HEK293 (cell line): ENCODE measurements at regions not wholly inside any gene's neighbourhood (a gene's known extent, or its start where the extent isn't known, plus 50 kb on each side); places are given as distances from the start of the nearest gene placed in this dataset.

Source experiments
- CTCF ChIA-PET: fragments of 350-600 bp; formaldehyde crosslinking; extraction: SDS; loops from one replicate; lab custom pipeline; 2021; ENCODE audit warnings: antibody characterized with exemption; lab: Yijun Ruan, JAX
- POLR2A ChIA-PET: fragments of 300-600 bp; formaldehyde crosslinking; extraction: SDS; loops from one replicate; lab custom pipeline; 2020; ENCODE audit warnings: antibody characterized with exemption, inconsistent platforms; lab: Yijun Ruan, JAX
- H3K27ac ChIP-seq: fragments of 200-500 bp; sonication (Bioruptor generic); 2 replicates; pipeline ENCODE4 v1.5.1; 2014; ENCODE audit warnings: low read depth, low read length, control low read depth, inconsistent platforms; ENCODE audit errors: extremely low read depth
- H3K36me3 ChIP-seq, 2 experiments: fragments of 200-500 bp in 1 of 2; sonication (Bioruptor generic) in 1 of 2; 1 replicate in 1 of 2; 2 replicates in 1 of 2; pipeline ENCODE4 v1.5.1; 2014 to 2017; ENCODE audit warnings: inconsistent platforms in 2 of 2, low read length in 2 of 2; ENCODE audit not compliant: control insufficient read depth in 2 of 2, insufficient read depth in 1 of 2
- H3K4me1 ChIP-seq: fragments of 200-500 bp; sonication (Bioruptor generic); 2 replicates; pipeline ENCODE4 v1.5.1; 2014; ENCODE audit warnings: mild to moderate bottlenecking, low read length, inconsistent platforms; ENCODE audit not compliant: control insufficient read depth, insufficient read depth
- H3K4me3 ChIP-seq: 2 replicates; pipeline ENCODE4 v1.5.1; 2011; ENCODE audit warnings: low read depth, mild to moderate bottlenecking, control low read depth, low read length, moderate library complexity
- H3K9me3 ChIP-seq: fragments of 200-500 bp; sonication (Bioruptor generic); 2 replicates; pipeline ENCODE4 v1.5.1; 2014; ENCODE audit warnings: low read depth, low read length, inconsistent platforms; ENCODE audit not compliant: control insufficient read depth, insufficient read depth
- GFI1B ChIP-seq: fragments of 450-650 bp; formaldehyde crosslinking; IDR thresholded peaks from 2 replicates; pipeline ENCODE4 v1.5.1; 2016; ENCODE audit warnings: missing biosample characterization, missing genetic modification characterization
- GLIS2 ChIP-seq: fragments of 450-650 bp; formaldehyde crosslinking; IDR thresholded peaks from 2 replicates; pipeline ENCODE4 v1.5.1; 2016; ENCODE audit warnings: missing biosample characterization, missing genetic modification characterization
- KLF1 ChIP-seq: fragments of 450-650 bp; formaldehyde crosslinking; IDR thresholded peaks from 2 replicates; pipeline ENCODE4 v1.5.1; 2016; ENCODE audit warnings: missing biosample characterization, missing genetic modification characterization
- PRDM1 ChIP-seq: fragments of 450-650 bp; formaldehyde crosslinking; IDR thresholded peaks from 2 replicates; pipeline ENCODE4; 2016; ENCODE audit warnings: missing biosample characterization, missing genetic modification characterization
- RBAK ChIP-seq: fragments of 450-650 bp; formaldehyde crosslinking; IDR thresholded peaks from 2 replicates; pipeline ENCODE4 v1.5.1; 2016; ENCODE audit warnings: missing biosample characterization, missing genetic modification characterization
- ZBTB21 ChIP-seq: fragments of 450-650 bp; formaldehyde crosslinking; IDR thresholded peaks from 2 replicates; pipeline ENCODE4 v1.5.1; 2017; ENCODE audit warnings: missing biosample characterization, missing genetic modification characterization
- ZNF23 ChIP-seq: fragments of 450-650 bp; formaldehyde crosslinking; IDR thresholded peaks from 2 replicates; pipeline ENCODE4 v1.5.1; 2016; ENCODE audit warnings: missing biosample characterization, missing genetic modification characterization, borderline replicate concordance
- ZNF266 ChIP-seq: fragments of 450-650 bp; formaldehyde crosslinking; IDR thresholded peaks from 2 replicates; pipeline ENCODE4 v1.5.1; 2016; ENCODE audit warnings: missing biosample characterization, missing genetic modification characterization, low read depth
- ZNF292 ChIP-seq: fragments of 450-650 bp; formaldehyde crosslinking; IDR thresholded peaks from 2 replicates; pipeline ENCODE4 v1.5.1; 2016; ENCODE audit warnings: low read depth, missing biosample characterization, missing genetic modification characterization, borderline replicate concordance
- ZNF341 ChIP-seq: fragments of 450-650 bp; formaldehyde crosslinking; IDR thresholded peaks from 2 replicates; pipeline ENCODE4; 2016; ENCODE audit warnings: low read depth, missing biosample characterization, missing genetic modification characterization
- ZNF423 ChIP-seq: fragments of 450-650 bp; formaldehyde crosslinking; IDR thresholded peaks from 2 replicates; pipeline ENCODE4 v1.5.1; 2016; ENCODE audit warnings: missing biosample characterization, missing genetic modification characterization
- ZNF48 ChIP-seq: fragments of 450-650 bp; formaldehyde crosslinking; IDR thresholded peaks from 2 replicates; pipeline ENCODE4 v1.5.1; 2016; ENCODE audit warnings: missing biosample characterization, missing genetic modification characterization
- ZNF561 ChIP-seq: fragments of 450-650 bp; IDR thresholded peaks from 2 replicates; pipeline ENCODE4 v1.5.1; 2018; ENCODE audit warnings: missing biosample characterization, missing genetic modification characterization, borderline replicate concordance
- ZNF600 ChIP-seq: fragments of 450-650 bp; formaldehyde crosslinking; IDR thresholded peaks from 2 replicates; pipeline ENCODE4 v1.5.1; 2016; ENCODE audit warnings: missing biosample characterization, missing genetic modification characterization
- ZNF670 ChIP-seq: fragments of 450-650 bp; formaldehyde crosslinking; IDR thresholded peaks from 2 replicates; pipeline ENCODE4 v1.5.1; 2016; ENCODE audit warnings: missing biosample characterization, missing genetic modification characterization, low read depth
- ZNF701 ChIP-seq: fragments of 450-650 bp; formaldehyde crosslinking; IDR thresholded peaks from 2 replicates; pipeline ENCODE4 v1.5.1; 2016; ENCODE audit warnings: missing biosample characterization, missing genetic modification characterization
- ZNF785 ChIP-seq: fragments of 450-650 bp; formaldehyde crosslinking; IDR thresholded peaks from 2 replicates; pipeline ENCODE4 v1.5.1; 2016; ENCODE audit warnings: missing biosample characterization, missing genetic modification characterization
- ZSCAN30 ChIP-seq: fragments of 450-650 bp; IDR thresholded peaks from 2 replicates; pipeline ENCODE4 v1.5.1; 2018; ENCODE audit warnings: missing biosample characterization, mild to moderate bottlenecking, missing genetic modification characterization, moderate library complexity
- TF ChIP-seq, protein P1 (sequence below): fragments of 450-650 bp; formaldehyde crosslinking; conservative IDR thresholded peaks from 2 replicates; pipeline ENCODE4 v1.5.1; 2016; ENCODE audit warnings: low read depth, missing biosample characterization, missing genetic modification characterization
- TF ChIP-seq, protein P2 (sequence below): fragments of 450-650 bp; formaldehyde crosslinking; IDR thresholded peaks from 2 replicates; pipeline ENCODE4 v1.5.0; 2017; ENCODE audit warnings: missing biosample characterization, missing genetic modification characterization, borderline replicate concordance
- TF ChIP-seq, protein P3 (sequence below): fragments of 450-650 bp; formaldehyde crosslinking; IDR thresholded peaks from 2 replicates; pipeline ENCODE4 v1.5.1; 2016; ENCODE audit warnings: missing biosample characterization, missing genetic modification characterization
- TF ChIP-seq, protein P4 (sequence below): fragments of 450-650 bp; formaldehyde crosslinking; IDR thresholded peaks from 2 replicates; pipeline ENCODE4 v1.5.1; 2016; ENCODE audit warnings: missing biosample characterization, missing genetic modification characterization

DNA sequence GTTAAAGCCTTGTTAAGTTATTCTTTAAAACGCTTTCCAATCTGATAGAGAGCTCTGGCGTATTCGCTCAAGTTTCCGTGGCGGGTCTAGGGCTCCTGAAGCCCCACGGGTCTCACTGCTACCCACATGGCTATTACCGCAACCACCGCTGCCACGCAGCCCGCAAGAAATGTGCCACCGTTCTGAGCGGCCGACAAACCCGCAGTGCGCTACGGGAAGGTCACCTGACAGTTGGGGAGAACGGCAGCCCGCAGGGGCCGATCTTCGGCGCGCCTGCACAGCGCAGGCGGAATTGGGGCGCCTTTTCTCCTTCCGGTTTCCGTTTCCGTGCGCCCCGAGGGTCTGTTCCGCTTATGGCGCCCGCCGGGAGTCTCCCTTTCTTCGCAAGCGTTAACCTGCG, 76.6 kb upstream of the SNRPN start (continued):
- no peak for TF ChIP-seq ZNF561
- TF ChIP-seq ZNF670 (tag by site-specific recombination) = no peak
- TF ChIP-seq ZNF785 (tag by site-specific recombination) = no peak
- TF ChIP-seq, protein P1, sequence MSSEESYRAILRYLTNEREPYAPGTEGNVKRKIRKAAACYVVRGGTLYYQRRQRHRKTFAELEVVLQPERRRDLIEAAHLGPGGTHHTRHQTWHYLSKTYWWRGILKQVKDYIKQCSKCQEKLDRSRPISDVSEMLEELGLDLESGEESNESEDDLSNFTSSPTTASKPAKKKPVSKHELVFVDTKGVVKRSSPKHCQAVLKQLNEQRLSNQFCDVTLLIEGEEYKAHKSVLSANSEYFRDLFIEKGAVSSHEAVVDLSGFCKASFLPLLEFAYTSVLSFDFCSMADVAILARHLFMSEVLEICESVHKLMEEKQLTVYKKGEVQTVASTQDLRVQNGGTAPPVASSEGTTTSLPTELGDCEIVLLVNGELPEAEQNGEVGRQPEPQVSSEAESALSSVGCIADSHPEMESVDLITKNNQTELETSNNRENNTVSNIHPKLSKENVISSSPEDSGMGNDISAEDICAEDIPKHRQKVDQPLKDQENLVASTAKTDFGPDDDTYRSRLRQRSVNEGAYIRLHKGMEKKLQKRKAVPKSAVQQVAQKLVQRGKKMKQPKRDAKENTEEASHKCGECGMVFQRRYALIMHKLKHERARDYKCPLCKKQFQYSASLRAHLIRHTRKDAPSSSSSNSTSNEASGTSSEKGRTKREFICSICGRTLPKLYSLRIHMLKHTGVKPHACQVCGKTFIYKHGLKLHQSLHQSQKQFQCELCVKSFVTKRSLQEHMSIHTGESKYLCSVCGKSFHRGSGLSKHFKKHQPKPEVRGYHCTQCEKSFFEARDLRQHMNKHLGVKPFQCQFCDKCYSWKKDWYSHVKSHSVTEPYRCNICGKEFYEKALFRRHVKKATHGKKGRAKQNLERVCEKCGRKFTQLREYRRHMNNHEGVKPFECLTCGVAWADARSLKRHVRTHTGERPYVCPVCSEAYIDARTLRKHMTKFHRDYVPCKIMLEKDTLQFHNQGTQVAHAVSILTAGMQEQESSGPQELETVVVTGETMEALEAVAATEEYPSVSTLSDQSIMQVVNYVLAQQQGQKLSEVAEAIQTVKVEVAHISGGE (tag by site-specific recombination) = no peak
- no peak for TF ChIP-seq ZNF292 (tag by site-specific recombination)
- no peak for TF ChIP-seq ZNF23 (tag by site-specific recombination)
- TF ChIP-seq ZNF701 = no peak

DNA sequence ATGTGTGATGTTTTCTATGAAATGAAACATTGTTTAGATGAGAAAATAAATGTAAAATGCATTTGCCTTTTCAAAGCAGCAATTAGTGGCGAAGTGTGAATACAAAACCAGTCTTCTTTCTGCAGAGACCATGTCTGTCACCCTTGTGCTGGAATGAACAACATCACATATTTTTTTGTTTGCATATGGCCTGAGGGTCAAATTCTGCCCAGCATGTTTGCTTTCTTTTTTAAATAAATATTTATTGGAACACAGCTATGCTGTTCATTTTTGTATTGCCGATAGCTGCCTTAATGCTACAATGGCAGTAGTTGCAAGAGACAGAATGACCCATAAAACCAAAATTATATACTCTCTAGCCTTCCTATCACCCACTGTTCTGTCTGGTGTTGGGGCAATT, 75.3 kb upstream of the SNRPN start:
- TF ChIP-seq ZNF785 (tag by site-specific recombination) (no peak), GFI1B (tag by site-specific recombination) (no peak), ZSCAN30 (tag by site-specific recombination) (no peak), ZBTB21 (tag by site-specific recombination) (no peak)
- TF ChIP-seq, protein P2, sequence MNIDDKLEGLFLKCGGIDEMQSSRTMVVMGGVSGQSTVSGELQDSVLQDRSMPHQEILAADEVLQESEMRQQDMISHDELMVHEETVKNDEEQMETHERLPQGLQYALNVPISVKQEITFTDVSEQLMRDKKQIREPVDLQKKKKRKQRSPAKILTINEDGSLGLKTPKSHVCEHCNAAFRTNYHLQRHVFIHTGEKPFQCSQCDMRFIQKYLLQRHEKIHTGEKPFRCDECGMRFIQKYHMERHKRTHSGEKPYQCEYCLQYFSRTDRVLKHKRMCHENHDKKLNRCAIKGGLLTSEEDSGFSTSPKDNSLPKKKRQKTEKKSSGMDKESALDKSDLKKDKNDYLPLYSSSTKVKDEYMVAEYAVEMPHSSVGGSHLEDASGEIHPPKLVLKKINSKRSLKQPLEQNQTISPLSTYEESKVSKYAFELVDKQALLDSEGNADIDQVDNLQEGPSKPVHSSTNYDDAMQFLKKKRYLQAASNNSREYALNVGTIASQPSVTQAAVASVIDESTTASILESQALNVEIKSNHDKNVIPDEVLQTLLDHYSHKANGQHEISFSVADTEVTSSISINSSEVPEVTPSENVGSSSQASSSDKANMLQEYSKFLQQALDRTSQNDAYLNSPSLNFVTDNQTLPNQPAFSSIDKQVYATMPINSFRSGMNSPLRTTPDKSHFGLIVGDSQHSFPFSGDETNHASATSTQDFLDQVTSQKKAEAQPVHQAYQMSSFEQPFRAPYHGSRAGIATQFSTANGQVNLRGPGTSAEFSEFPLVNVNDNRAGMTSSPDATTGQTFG (tag by site-specific recombination) = no peak
- TF ChIP-seq, protein P3, sequence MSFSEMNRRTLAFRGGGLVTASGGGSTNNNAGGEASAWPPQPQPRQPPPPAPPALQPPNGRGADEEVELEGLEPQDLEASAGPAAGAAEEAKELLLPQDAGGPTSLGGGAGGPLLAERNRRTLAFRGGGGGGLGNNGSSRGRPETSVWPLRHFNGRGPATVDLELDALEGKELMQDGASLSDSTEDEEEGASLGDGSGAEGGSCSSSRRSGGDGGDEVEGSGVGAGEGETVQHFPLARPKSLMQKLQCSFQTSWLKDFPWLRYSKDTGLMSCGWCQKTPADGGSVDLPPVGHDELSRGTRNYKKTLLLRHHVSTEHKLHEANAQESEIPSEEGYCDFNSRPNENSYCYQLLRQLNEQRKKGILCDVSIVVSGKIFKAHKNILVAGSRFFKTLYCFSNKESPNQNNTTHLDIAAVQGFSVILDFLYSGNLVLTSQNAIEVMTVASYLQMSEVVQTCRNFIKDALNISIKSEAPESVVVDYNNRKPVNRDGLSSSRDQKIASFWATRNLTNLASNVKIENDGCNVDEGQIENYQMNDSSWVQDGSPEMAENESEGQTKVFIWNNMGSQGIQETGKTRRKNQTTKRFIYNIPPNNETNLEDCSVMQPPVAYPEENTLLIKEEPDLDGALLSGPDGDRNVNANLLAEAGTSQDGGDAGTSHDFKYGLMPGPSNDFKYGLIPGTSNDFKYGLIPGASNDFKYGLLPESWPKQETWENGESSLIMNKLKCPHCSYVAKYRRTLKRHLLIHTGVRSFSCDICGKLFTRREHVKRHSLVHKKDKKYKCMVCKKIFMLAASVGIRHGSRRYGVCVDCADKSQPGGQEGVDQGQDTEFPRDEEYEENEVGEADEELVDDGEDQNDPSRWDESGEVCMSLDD (tag by site-specific recombination) = no peak
- Histone ChIP-seq H3K4me1 (no peaks in the 10 kb centered on the region), H3K36me3 (no peaks in the 10 kb centered on the region), H3K4me3 (no peak overlapping the region), H3K27ac (no peak overlapping the region), H3K9me3 (no peaks in the 10 kb centered on the region)
- CTCF ChIA-PET = no interaction called here
- POLR2A ChIA-PET = no interaction called here

DNA sequence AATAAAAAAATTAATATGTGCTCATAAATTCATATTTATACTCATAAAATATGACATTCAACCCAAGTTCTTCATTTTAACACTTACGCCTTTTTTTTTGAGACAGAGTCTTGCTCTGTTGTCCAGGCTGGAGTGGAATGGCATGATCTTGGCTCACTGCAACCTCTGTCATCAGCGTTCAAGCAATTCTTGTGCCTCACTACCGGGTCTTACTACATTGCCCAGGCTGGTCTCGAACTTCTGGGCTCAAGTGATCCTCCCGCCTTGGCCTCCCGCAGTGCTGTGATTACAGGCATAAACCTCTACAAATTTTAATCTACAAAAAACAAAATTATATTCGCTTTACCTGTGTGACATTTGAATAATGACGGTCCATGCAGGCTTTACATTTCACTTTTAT, 74.1 kb upstream of the SNRPN start:
- ChIA-PET POLR2A (no interaction called here), CTCF (no interaction called here)
- no peak overlapping the region for H3K4me3 ChIP-seq
- H3K9me3 ChIP-seq = no peaks in the 10 kb centered on the region
- H3K27ac ChIP-seq = no peak overlapping the region
- no peaks in the 10 kb centered on the region for H3K4me1 ChIP-seq
- no peaks in the 10 kb centered on the region for H3K36me3 ChIP-seq
- TF ChIP-seq ZNF670 (tag by site-specific recombination) = no peak
- TF ChIP-seq, protein P4, sequence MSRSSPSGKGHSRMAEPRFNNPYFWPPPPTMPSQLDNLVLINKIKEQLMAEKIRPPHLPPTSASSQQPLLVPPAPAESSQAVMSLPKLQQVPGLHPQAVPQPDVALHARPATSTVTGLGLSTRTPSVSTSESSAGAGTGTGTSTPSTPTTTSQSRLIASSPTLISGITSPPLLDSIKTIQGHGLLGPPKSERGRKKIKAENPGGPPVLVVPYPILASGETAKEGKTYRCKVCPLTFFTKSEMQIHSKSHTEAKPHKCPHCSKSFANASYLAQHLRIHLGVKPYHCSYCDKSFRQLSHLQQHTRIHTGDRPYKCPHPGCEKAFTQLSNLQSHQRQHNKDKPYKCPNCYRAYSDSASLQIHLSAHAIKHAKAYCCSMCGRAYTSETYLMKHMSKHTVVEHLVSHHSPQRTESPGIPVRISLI (tag by site-specific recombination) = no peak
- TF ChIP-seq GLIS2 = no peak
- no peak for TF ChIP-seq ZNF600 (tag by site-specific recombination)
- TF ChIP-seq ZNF266 = no peak
- no peak for TF ChIP-seq RBAK (tag by site-specific recombination)
- no peak for TF ChIP-seq ZNF341 (tag by site-specific recombination)
- TF ChIP-seq PRDM1 (tag by site-specific recombination) = no peak
- no peak for TF ChIP-seq ZNF48 (tag by site-specific recombination)
- no peak for TF ChIP-seq ZNF423 (tag by site-specific recombination)
- TF ChIP-seq KLF1 (tag by site-specific recombination) = no peak
- TF ChIP-seq ZNF23 (tag by site-specific recombination) = no peak
- TF ChIP-seq, protein P2 (tag by site-specific recombination) = no peak
